GM18505 (cell line): ENCODE measurements at regions not wholly inside any gene's neighbourhood (a gene's known extent, or its start where the extent isn't known, plus 50 kb on each side); places are given as distances from the start of the nearest gene placed in this dataset.

ENCODE experiments used
- ATAC-seq: cut with Tn5 transposase; IDR thresholded peaks from one replicate; pipeline ENCODE4 v1.9.1; 2021; ENCODE audit not compliant: unreplicated experiment
- POLR2A ChIP-seq: IDR thresholded peaks from 4 replicates; pipeline ENCODE4 v1.6.1; 2011; ENCODE audit warnings: borderline replicate concordance; ENCODE audit not compliant: insufficient read depth, insufficient read length; ENCODE audit errors: extremely low read depth

DNA sequence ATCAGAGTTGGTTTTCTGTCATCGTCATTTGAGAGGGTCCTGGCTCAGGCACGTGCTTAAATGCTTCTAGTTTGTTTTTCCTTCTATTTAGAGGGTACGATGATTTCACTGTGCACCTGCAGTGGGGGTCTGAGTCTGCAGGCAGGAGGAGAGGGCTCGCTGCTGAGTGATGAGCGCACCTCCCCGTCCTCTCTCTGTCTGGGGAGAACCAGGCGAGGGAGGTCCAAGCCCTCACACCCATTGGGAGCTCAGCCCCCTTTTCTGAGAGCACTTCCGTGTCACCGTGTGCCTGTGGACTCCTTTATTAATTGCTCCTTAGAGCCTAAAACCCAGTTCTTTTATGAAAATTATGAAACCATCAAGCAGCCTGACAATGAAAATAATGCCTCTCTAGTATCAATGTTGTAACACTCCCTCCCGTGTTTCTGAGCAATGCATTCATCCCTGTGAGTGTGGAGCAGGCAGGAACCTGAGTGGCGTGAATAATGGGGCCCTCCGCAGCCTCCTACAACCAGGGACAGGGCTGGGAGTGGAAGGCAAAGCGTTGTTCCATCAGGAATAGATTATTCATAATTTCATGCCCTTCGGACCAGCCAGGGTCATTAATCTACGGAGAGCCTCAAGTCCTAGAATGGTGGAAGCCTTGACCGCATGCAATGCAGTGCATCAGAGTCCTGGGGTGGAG is 191.6 kb downstream of the UQCRFS1 start:
- no peak for ATAC-seq
- no peak for TF ChIP-seq POLR2A

DNA sequence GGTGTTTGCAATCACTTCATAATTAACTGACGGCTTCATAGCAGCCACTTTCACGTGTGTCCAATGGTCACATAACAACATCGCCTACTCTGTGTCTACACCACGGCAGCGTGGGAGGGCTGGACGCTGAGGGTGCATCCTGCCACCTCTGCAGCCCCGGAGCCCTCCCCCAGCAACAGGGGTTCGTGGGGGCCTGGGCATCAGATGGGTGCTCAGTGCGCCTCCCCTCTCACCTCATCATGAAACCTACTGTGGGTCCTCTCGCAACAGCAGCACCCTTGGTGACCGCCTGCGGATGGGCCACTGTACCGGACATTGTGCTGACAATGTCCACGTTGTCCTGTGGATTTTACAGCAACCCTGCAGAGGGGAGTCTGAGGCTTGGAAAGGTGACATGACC is 193.5 kb downstream of the UQCRFS1 start:
- no peak for ATAC-seq
- no peak for TF ChIP-seq POLR2A

DNA sequence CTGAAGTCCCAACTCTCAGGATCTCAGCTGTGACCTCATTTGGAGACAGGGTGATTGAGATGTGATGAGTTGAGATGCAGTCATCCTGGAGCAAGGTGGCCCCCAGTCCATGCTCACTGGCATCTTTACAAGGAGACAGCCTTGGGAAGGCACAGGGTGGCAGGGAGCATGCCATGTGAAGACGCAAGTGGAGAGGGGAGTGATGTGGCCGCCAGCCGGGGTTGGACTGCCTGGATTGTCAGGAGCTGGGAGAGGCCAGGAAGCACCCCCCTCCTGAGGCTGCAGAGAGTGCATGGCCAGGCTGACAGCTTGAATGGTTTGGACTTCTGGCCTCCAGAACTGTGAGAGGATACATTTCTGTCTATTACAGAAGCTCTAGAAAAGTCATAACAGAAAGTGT is 194.4 kb downstream of the UQCRFS1 start:
- ATAC-seq: no peak
- TF ChIP-seq POLR2A: no peak

DNA sequence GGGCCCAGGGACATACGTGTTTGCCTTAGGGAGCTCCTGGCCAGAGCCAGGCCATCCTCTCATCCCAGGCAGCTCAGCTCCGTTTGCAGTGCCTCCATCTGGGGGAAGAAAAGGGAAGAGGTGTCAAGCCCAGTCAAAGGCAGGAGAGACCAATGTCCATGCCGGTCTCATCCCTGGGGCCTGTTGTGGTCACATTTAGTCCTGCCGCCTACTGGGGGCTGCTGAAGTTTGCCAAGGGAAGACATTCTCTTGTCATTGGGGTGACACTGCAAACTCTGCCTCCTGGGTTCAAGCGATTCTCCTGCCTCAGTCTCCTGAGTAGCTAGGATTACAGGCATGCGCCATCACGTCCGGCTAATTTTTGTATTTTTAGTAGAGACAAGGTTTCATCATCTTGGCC is 195.2 kb downstream of the UQCRFS1 start:
- TF ChIP-seq POLR2A: no peak
- no peak for ATAC-seq

DNA sequence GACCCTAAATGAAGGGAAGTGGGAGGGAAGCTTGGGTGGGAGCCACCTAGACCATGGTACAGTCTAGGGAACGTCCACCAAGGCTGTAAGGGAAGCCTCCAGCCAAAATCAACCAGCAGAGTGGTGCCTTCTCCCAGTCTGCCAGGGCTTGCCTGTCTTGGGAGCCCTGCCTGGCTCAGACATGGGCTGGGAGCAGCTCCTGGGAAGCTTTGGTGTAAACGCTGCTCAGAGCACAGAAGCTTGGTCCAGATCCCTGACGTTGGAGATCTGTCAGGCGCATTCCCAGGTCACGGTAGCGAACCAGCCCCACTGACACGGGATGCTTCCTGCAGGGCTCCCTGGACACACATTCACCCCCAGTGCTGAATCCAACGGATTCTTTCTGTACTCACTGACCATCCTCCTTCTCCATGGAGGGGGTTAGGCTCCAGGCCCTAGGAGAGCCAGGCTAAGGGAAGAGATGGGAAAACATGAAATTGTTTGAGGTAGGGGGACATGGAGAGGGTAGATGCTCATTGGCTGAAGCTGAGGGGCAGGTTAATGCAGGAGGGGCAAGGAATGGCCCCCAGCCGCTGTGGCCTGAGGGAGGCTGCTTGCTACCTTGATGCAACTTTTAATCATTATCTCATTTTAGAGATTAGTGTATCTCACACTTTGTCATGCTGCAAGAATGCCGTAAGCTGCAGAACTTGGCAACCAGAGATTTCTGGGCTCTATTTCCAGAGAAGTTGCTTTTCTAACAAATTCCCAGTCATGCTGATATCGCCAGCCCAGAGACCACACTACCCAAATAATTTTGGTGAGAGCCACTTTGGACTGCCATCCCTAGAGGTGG is 195.8 kb downstream of the UQCRFS1 start:
- no peak for TF ChIP-seq POLR2A
- no peak for ATAC-seq

DNA sequence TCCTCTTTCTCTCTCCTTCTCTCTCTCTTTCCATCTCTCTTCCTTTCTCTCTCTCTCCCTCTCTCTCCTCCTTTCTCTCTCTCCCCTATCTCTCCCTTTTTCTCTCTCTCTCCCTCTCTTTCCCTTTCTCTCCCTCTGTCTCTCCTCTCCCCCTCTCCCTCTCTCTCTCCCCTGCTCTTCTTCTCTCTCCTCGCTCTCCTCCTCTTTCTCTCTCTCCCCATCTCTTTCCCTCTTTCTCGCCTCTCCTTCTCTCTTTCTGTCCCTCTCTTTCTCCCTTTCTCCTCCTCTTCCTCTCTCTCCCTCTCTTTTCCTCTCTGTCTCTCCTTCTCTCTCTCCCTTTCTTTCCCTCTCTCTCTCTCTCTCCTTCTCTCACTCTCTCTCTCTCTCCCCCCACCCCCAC is 196.6 kb downstream of the UQCRFS1 start:
- no peak for ATAC-seq
- no peak for TF ChIP-seq POLR2A

DNA sequence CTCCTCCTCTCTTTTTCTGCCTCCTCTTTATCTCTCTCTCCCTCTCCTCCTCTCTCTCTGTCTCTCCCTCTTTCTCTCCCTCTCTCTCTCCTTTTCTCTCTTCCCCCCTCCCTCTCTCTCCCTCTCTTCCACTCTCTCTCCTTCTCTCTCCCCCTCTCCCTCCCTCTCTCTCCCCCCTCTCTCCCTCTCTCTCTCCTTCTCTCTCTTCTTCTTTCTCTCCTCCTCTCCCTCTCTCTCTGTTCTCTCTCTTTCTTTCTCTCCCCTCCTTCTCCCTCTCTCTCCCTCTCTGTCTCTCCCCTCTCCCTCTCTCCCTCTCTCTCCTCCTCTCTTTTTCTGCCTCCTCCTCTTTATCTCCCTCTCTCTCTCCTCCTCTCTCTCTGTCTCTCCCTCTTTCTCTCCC is 197.4 kb downstream of the UQCRFS1 start:
- no peak for ATAC-seq
- TF ChIP-seq POLR2A: no peak

DNA sequence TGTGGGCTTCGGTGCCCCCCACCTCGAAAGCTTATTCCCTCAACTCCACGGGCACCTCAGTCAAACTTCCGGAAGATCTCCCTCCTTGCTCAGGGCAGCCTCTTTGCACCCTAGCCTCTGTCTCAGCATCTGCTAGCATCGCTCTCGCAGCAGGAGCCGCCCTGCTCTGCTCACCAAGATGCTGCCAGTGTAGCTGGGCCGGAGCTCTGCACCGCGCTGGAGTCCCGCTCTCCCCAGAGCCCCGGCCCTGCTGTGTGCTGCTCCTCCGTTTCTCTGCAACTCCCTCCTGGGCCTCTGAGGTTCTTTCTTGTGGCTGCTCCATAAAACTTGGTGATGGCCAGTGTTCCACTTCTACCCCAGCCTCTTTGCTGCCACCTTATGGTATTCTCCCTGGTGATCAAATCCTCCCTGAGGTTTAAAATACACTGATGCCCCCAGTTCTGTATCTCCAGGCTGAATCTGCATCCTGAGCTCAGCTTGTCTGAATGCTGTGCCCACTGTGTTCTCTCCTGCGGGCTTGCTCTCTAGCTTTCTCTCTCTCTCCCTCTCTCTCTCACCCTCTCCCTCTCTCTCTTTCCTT is 198.0 kb downstream of the UQCRFS1 start:
- no peak for TF ChIP-seq POLR2A
- ATAC-seq: no peak

DNA sequence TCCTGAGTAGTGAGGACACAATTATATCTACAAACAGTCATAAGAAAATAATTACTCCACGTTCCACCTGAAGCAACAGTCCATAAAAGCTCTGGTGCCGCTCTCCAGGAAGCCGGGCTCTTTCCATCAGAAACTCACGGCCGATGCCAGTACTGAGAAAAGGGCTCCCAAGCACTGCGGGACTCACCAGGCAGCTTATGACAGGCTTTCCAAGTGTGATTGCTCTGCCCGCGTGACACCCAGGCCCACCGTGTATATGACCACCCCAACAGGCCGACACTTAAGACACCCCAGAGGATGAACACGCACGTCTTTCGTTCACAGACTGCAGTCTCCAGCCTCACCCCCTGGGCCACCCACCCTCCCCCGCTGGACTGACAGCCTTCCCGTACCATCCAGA is 199.0 kb downstream of the UQCRFS1 start:
- ATAC-seq: no peak
- TF ChIP-seq POLR2A: no peak

DNA sequence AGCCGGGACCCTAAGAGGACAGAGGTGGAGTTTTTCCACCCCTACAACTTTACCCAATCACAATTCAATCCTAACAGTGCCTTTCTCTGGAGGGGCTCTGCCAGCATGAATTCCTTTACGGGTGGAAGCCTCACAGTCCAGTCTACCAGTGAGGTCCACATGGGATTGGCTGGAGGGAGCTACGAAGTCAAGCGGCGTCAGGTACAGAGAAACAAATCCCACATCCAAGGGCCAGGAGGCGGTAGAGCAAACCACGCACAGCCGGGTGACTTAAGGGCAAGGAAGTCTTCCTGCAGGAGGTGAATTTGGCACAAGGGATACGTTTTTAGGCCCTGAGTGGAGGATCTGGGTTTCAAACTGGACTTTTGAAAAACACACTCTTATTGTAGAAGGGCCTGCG is 199.6 kb downstream of the UQCRFS1 start:
- no peak for TF ChIP-seq POLR2A
- ATAC-seq: no peak

DNA sequence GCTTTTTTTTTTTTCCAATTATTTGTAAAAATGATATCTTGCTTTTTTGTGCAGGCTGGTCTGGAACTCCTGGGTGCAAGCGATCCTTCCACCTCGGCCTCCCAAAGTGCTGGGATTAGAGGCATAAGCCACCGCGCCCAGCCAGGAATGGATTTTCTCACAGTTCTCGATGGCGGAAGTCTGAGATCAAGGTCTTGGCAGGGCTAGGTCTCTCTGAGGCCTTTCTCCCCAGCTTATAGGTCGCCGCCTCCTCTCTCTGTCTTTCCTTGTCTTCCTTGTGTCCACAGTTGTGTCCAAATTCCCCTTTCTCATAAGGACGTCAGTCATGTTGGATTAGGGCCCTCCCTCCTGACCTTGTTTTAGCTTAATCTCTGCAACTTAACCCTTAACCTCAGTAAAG is 200.5 kb downstream of the UQCRFS1 start:
- TF ChIP-seq POLR2A: no peak

DNA sequence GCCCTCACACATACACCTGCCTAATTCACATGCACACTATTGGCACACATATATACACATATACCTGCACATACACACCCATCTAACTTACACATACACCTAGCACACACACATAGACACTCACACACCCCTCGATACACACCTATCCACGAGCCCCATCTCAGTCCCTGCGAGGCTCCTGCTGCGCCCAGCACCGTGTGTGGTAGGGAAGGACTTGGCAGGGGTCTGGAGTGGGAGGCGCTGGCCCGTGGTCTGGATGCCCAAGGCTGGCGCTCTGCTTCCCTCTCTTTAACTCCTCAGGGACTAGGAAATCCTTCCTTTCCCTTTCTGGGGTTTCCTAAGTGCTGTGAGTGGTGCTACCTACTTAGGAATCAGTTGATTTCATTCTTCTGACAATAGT is 202.7 kb downstream of the UQCRFS1 start:
- ATAC-seq: no peak
- no peak for TF ChIP-seq POLR2A

More for the DNA sequence above, 200.5 kb downstream of the UQCRFS1 start:
- no peak for ATAC-seq

DNA sequence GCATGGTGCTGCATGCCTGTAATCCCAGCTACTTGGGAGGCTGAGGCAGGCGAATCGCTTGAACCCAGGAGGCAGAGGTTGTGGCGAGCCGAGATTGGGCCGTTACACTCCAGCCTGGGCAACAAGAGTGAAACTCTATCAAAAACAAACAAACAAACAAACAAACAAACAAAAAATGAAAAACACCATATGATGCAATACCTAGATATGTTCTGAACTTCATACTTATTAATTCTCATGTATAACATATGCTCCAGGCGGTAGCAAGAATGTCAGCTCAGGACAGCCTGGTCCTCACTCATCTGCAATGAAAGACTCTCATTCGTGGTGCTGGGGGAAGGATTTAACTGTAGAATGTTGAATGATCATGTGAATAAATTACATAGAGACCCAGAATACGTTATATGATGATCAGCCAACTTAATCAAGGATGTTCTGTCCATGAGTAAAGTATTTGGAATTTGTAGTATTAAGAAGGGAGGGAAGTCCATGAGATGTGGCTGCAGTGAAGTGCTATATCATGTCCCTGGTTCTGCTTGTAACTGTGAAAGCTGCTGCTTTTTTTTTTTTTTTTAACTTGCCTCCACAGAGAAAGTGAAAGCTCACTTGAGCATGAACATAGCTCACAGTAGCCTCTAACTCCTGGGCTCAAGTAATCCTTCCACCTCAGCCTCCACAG is 206.8 kb downstream of the UQCRFS1 start:
- ATAC-seq: no peak
- no peak for TF ChIP-seq POLR2A
